Neuronal stem cell (in vitro differentiated cells): ENCODE measurements at regions not wholly inside any gene's neighbourhood (a gene's known extent, or its start where the extent isn't known, plus 50 kb on each side); places are given as distances from the start of the nearest gene placed in this dataset.

Experiments used
- DNase-seq: peaks from one replicate; pipeline ENCODE4 v3.0.0-alpha.2; 2013; ENCODE audit warnings: low spot score
- H2AFZ ChIP-seq: one replicate; pipeline ENCODE4 v1.6.1; 2013; ENCODE audit warnings: mild to moderate bottlenecking, low read length, inconsistent platforms
- H2AK5ac ChIP-seq: 2 replicates; pipeline ENCODE4 v1.6.1; 2013; ENCODE audit warnings: low read depth, mild to moderate bottlenecking, inconsistent platforms, low read length, moderate library complexity, mixed read lengths
- H2BK120ac ChIP-seq: 2 replicates; pipeline ENCODE4 v1.6.1; 2013; ENCODE audit warnings: low read depth, mild to moderate bottlenecking, inconsistent platforms, low read length, moderate library complexity, mixed read lengths
- H2BK12ac ChIP-seq: one replicate; pipeline ENCODE4 v1.6.1; 2013; ENCODE audit warnings: low read length, inconsistent platforms
- H2BK15ac ChIP-seq: 2 replicates; pipeline ENCODE4 v1.6.1; 2013; ENCODE audit warnings: mild to moderate bottlenecking, low read length, inconsistent platforms, mixed read lengths
- H2BK5ac ChIP-seq: one replicate; pipeline ENCODE4 v1.6.1; 2013; ENCODE audit warnings: inconsistent platforms, mild to moderate bottlenecking, low read length, moderate library complexity
- H3K14ac ChIP-seq: one replicate; pipeline ENCODE4 v1.6.1; 2013; ENCODE audit warnings: low read length, inconsistent platforms
- H3K18ac ChIP-seq: 2 replicates; pipeline ENCODE4 v1.6.1; 2013; ENCODE audit warnings: low read length, inconsistent platforms
- H3K23ac ChIP-seq: 2 replicates; pipeline ENCODE4 v1.6.1; 2013; ENCODE audit warnings: low read depth, mild to moderate bottlenecking, mixed read lengths, low read length, inconsistent platforms; ENCODE audit not compliant: poor library complexity
- H3K27ac ChIP-seq: replicated peaks from 3 replicates; pipeline ENCODE4 v1.5.1; 2013; ENCODE audit warnings: low read length, inconsistent platforms
- H3K27me3 ChIP-seq, 3 experiments: 2 replicates each; pipeline ENCODE4 v1.6.1; 2013; ENCODE audit warnings: low read length in 3 of 3, mild to moderate bottlenecking in 2 of 3, inconsistent platforms in 1 of 3, low read depth in 1 of 3, mixed read lengths in 1 of 3, moderate library complexity in 1 of 3; ENCODE audit not compliant: control insufficient read depth in 3 of 3, insufficient read depth in 3 of 3
- H3K36me3 ChIP-seq, 2 donors: replicated peaks in 1 of 2; 2 replicates each; pipeline ENCODE4 v1.6.1; 2013; ENCODE audit warnings: low read length in 2 of 2; ENCODE audit not compliant: control insufficient read depth in 2 of 2, insufficient read depth in 2 of 2
- H3K4ac ChIP-seq: 2 replicates; pipeline ENCODE4 v1.6.1; 2013; ENCODE audit warnings: inconsistent platforms, mild to moderate bottlenecking, low read length, moderate library complexity
- H3K4me1 ChIP-seq, 2 donors: 1 replicate in 1 of 2; 2 replicates in 1 of 2; pipeline ENCODE4 v1.6.1; 2013; ENCODE audit warnings: low read length in 2 of 2, low read depth in 1 of 2; ENCODE audit not compliant: control insufficient read depth in 2 of 2, insufficient read depth in 1 of 2
- H3K4me2 ChIP-seq: one replicate; pipeline ENCODE4 v1.6.1; 2013; ENCODE audit warnings: mild to moderate bottlenecking, low read length, inconsistent platforms; ENCODE audit not compliant: insufficient read depth, poor library complexity, severe bottlenecking
- H3K4me3 ChIP-seq, 2 donors: 2 replicates each; pipeline ENCODE4 v1.5.1; 2013; ENCODE audit warnings: low read length in 2 of 2, mild to moderate bottlenecking in 2 of 2, inconsistent platforms in 1 of 2, moderate library complexity in 1 of 2
- H3K79me1 ChIP-seq: one replicate; pipeline ENCODE4 v1.6.1; 2013; ENCODE audit warnings: low read depth, mild to moderate bottlenecking, inconsistent platforms, low read length, moderate library complexity
- H3K9ac ChIP-seq: one replicate; pipeline ENCODE4 v1.6.1; 2013; ENCODE audit warnings: mild to moderate bottlenecking, low read depth, low read length, inconsistent platforms; ENCODE audit not compliant: poor library complexity
- H3K9me3 ChIP-seq, 2 donors: replicated peaks in 1 of 2; 2 replicates each; pipeline versions ENCODE3 to v1.6.1; 2013; ENCODE audit warnings: low read length in 2 of 2, mild to moderate bottlenecking in 2 of 2, inconsistent platforms in 1 of 2, low read depth in 1 of 2, mixed read lengths in 1 of 2, moderate library complexity in 1 of 2; ENCODE audit not compliant: control insufficient read depth in 2 of 2, insufficient read depth in 1 of 2
- H4K8ac ChIP-seq: one replicate; pipeline ENCODE4 v1.6.1; 2013; ENCODE audit warnings: low read depth, mild to moderate bottlenecking, inconsistent platforms, low read length, moderate library complexity
- H4K91ac ChIP-seq: one replicate; pipeline ENCODE4 v1.6.1; 2013; ENCODE audit warnings: low read length, low read depth, mild to moderate bottlenecking, inconsistent platforms; ENCODE audit not compliant: poor library complexity
- WGBS, 2 donors: extraction: QIAGEN DNeasy Blood & Tissue Kit; methylation state at CpG; one replicate each; pipeline ENCODE4 v1.1.7; 2013; ENCODE audit warnings: missing lambda C conversion rate in 2 of 2, mixed read lengths in 1 of 2; ENCODE audit not compliant: insufficient read length in 2 of 2, insufficient replicate concordance in 1 of 2; ENCODE audit errors: extremely low coverage in 2 of 2; 5-methylcytosine and 5-hydroxymethylcytosine counted together

GRCh38 chr5:174555726-174556125 lies 168.7 kb upstream of the MSX2 start:
- H3K27ac ChIP-seq, result no peak overlapping the region
- no CpG with 5 or more reads among the region's 9 CpGs for WGBS, 2 donors
- no peak overlapping the region for H3K4me2 ChIP-seq
- no peak overlapping the region for H3K14ac ChIP-seq
- no peak for DNase-seq
- H2BK120ac ChIP-seq, result no peak overlapping the region
- no peak overlapping the region for H3K4me3 ChIP-seq
- H4K91ac ChIP-seq, result no peak overlapping the region
- no peak overlapping the region for H4K8ac ChIP-seq
- H3K4ac ChIP-seq, result no peak overlapping the region
- no peak overlapping the region for H3K18ac ChIP-seq
- no peak overlapping the region for H2BK12ac ChIP-seq
- H3K9me3 ChIP-seq, result no peaks in the 10 kb centered on the region
- no peak overlapping the region for H2BK5ac ChIP-seq
- no peak overlapping the region for H2BK15ac ChIP-seq
- no peak overlapping the region for H3K9ac ChIP-seq
- H2AFZ ChIP-seq, result no peak overlapping the region
- no peak overlapping the region for H3K23ac ChIP-seq
- H3K79me1 ChIP-seq, result no peaks in the 10 kb centered on the region
- no peak overlapping the region for H2AK5ac ChIP-seq
- H3K4me1 ChIP-seq, result no peaks in the 10 kb centered on the region
- no peaks in the 10 kb centered on the region for H3K27me3 ChIP-seq
- H3K36me3 ChIP-seq, result no peaks in the 10 kb centered on the region

- no peak overlapping the region for H2BK15ac ChIP-seq
- no peak overlapping the region for H3K27ac ChIP-seq
- no peaks in the 10 kb centered on the region for H3K36me3 ChIP-seq
- no peak overlapping the region for H3K18ac ChIP-seq
- no peak overlapping the region for H2AFZ ChIP-seq
- no peak overlapping the region for H2BK120ac ChIP-seq
- H3K79me1 ChIP-seq, result no peaks in the 10 kb centered on the region
- H2BK12ac ChIP-seq, result no peak overlapping the region
- no peaks in the 10 kb centered on the region for H3K9me3 ChIP-seq
- DNase-seq, result no peak
- H3K23ac ChIP-seq, result no peak overlapping the region
- H2BK5ac ChIP-seq, result no peak overlapping the region
- WGBS, 2 donors, result no CpG with 5 or more reads among the region's 3 CpGs
- no peak overlapping the region for H3K14ac ChIP-seq
- H3K4me3 ChIP-seq, result no peak overlapping the region
- H3K9ac ChIP-seq, result no peak overlapping the region
- H3K4ac ChIP-seq, result no peak overlapping the region
- H3K4me1 ChIP-seq, result no peaks in the 10 kb centered on the region
- no peak overlapping the region for H4K8ac ChIP-seq
- H3K27me3 ChIP-seq, result no peaks in the 10 kb centered on the region
- H2AK5ac ChIP-seq, result no peak overlapping the region
- H4K91ac ChIP-seq, result no peak overlapping the region
- no peak overlapping the region for H3K4me2 ChIP-seq
These were observed 167.6 kb upstream of the MSX2 start for GRCh38 chr5:174556756-174557155.

- Histone ChIP-seq H2AK5ac (no peak overlapping the region), H3K4me3 (no peak overlapping the region), H3K79me1 (no peaks in the 10 kb centered on the region), H3K27me3 (no peaks in the 10 kb centered on the region), H3K4me1 (no peaks in the 10 kb centered on the region), H3K4ac (no peak overlapping the region), H4K91ac (no peak overlapping the region), H2BK15ac (no peak overlapping the region), H3K23ac (no peak overlapping the region), H3K18ac (no peak overlapping the region), H3K4me2 (no peak overlapping the region), H3K14ac (no peak overlapping the region), H2BK5ac (no peak overlapping the region), H3K27ac (no peak overlapping the region), H2BK12ac (no peak overlapping the region), H2AFZ (no peak overlapping the region), H4K8ac (no peak overlapping the region), H2BK120ac (no peak overlapping the region), H3K36me3 (no peaks in the 10 kb centered on the region), H3K9me3 (no peaks in the 10 kb centered on the region), H3K9ac (no peak overlapping the region)
- WGBS, 2 donors, result no CpG with 5 or more reads among the region's 1 CpG
- no peak for DNase-seq
These were observed 166.2 kb upstream of the MSX2 start for GRCh38 chr5:174558190-174558589.

- Histone ChIP-seq H3K14ac (no peak overlapping the region), H2BK5ac (no peak overlapping the region), H3K4me3 (no peak overlapping the region), H3K27ac (no peak overlapping the region), H3K4me1 (no peaks in the 10 kb centered on the region), H2AK5ac (no peak overlapping the region), H2BK12ac (no peak overlapping the region), H3K36me3 (no peaks in the 10 kb centered on the region), H3K79me1 (no peaks in the 10 kb centered on the region), H4K91ac (no peak overlapping the region), H3K18ac (no peak overlapping the region), H4K8ac (no peak overlapping the region), H3K4ac (no peak overlapping the region), H3K9ac (no peak overlapping the region), H3K9me3 (no peaks in the 10 kb centered on the region), H3K23ac (no peak overlapping the region), H3K27me3 (no peaks in the 10 kb centered on the region), H2BK120ac (no peak overlapping the region), H2AFZ (no peak overlapping the region), H3K4me2 (no peak overlapping the region), H2BK15ac (no peak overlapping the region)
- no CpG with 5 or more reads among the region's 3 CpGs for WGBS, 2 donors
- DNase-seq, result no peak
These were observed 165.2 kb upstream of the MSX2 start for GRCh38 chr5:174559141-174559540.
